A172 (cell line): ENCODE measurements at regions not wholly inside any gene's neighbourhood (a gene's known extent, or its start where the extent isn't known, plus 50 kb on each side); places are given as distances from the start of the nearest gene placed in this dataset.

ENCODE experiments used
- DNase-seq: peaks from one replicate; pipeline ENCODE4 v3.0.0-alpha.2; 2015; ENCODE audit warnings: low spot score

DNA sequence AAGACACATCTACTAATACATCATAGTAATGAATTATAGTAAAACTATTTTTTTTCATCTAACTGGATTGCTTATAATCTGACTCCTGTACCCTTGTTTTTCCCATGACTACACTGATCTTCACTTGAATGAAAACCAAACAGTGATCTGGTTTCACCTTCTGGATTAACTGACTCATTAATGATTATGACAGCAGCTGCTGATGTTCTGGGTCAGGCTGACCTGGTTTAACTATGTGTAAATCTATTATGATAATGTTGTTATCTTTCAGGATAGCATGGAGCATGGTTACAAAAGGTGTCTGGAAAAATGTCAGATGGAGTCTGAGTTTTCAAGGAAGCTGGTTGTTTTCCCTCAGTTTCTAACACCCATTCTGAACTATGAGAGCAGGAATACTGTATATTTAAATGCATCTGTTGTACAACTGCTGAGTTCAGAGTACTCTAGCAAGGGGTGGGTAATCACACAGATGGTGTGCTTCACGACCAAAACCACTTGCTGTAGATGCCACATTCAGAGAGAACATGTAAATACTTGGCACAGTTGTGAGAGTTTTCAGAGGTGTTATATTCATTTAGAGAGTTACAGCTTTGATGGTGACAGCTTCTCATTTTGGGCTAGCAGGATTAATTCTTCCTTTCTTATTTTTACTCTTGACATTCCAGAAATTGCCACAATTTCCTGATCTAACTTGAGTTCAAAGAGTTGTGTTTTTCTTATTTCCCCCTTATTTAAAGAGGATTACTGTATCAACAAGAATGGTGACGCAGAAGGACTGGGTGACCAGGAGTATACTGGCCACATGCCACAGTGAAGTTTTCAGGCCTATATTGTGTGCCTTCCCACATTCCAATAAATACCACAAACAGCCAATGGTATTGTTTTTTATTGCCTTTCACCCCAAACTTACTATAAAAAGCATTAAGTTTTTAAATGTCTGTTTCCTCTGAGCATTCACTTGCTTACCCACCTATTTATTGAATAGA, 249.7 kb upstream of the TET2 start:
- DNase-seq = peak; percentile 10

DNA sequence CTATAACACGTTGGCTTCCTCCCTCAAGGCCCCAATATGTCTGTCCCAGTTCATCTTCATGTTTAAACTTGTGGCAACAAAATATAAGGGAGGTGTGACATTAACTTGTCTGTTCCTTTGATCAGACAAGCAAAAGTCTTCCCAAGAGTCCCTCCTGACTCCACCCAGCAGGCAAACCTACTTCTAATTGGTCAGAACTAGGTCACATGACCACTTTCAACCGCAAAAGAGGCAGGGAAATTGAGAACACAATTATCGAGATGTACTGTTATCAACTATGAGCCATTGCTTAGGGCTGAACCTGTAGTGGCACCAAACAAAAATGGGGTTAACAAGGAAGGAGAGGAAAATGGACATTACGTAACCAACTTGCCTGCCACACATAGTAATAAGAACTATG, 246.8 kb upstream of the TET2 start:
- no peak for DNase-seq

DNA sequence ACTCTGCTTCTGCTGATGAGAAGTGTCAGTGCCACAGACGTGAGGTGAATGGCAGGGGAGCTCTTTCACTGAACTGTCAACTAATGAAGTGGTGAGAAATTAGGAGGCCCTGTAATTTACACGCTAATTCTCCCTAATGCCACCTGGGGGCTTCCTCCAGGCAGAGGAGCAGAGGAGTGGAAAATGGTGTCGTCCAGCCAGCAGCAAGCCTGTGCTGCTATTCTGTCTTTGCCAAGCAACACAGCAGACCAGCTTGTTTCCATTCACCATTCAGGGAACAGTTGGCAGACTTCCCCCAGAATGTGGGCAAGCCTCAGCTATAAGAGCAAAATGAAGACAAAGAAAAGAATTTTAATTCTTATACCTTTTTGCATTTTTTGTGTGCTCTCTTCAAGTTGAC, 245.2 kb upstream of the TET2 start:
- no peak for DNase-seq

DNA sequence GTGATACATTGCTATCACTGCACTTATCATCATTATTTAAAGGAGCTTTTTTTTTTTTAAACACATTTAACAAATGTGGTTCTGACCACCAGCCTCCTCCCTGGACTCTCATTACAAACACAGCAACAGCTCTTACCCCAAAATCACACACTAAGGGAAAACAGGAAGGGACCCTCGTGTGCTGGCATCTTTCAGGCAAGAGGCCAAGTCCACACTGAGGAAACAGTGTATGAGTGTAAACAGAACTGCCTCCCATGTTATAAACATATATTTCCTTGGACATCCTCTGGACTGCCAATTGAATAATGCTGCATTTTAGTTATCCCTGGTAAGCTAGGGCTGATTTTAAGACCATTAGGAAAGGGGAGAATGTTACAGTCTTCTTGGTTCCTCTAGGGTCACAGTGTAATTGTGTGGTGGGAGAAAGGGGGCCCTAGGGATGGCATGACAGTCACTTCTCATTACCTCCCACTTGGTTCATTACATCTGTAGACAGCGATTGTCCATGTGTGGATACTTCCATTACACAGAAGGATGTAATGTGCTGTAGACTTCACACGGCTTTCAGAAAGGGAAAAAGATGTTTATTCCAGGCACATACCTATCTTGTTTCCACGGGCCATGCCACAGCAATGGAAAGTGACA, 244.6 kb upstream of the TET2 start:
- DNase-seq = no peak

DNA sequence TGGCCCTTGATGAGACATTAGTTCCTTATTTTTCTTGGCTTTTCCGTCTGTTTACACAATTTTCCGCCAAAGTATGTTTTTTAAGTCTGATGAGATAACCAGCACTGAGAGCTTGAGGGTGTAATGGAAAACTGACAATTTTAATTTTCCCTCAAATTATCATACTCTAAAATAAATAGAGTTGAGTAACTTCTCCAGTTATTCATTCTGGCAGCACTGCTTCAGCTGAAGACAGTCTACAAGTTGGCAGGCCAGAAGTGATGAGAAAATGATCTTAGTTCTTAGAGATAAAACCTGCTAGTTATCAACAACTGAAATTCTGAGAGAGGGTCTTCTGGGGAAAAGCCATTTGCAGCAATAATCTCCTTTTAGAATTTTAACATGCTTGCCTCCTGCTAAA, 241.6 kb upstream of the TET2 start:
- DNase-seq = no peak

DNA sequence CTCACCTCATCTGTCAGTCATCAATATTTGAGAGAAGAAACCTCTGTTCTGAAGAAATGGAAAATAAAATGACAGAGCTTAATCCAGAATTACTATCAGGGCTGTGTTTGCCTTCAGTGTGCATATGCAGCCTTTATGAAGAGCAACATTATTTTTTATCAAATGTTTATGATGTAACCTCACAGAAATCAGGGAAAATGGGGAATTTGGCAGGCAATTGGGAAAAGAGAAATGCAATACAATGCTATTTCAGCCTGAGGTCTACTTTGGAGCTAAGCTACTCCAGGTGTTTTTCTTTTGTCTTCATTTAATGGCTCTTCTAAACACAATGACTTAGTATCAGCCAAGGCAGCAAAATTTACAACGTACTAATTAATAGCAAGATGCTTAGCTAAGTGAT, 241.1 kb upstream of the TET2 start:
- no peak for DNase-seq

DNA sequence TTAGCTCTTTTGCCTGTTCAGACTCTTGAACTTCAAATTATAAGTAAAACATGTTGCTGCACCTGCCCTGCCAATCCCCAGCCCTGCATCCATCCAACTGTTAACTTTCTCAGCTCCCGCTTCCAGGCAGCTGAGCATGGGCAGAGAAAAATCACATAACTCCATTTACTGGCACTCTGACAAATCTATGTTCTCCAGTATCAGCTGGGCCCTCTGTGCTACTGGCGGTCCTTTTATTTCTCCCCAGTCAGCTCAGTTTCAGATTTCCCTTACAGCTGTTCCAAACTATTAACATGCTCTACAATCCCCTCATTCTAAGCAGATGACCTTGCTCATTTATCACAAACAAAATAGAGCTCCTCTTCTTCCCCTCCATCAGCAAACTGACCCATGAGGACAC, 240.4 kb upstream of the TET2 start:
- DNase-seq = no peak

DNA sequence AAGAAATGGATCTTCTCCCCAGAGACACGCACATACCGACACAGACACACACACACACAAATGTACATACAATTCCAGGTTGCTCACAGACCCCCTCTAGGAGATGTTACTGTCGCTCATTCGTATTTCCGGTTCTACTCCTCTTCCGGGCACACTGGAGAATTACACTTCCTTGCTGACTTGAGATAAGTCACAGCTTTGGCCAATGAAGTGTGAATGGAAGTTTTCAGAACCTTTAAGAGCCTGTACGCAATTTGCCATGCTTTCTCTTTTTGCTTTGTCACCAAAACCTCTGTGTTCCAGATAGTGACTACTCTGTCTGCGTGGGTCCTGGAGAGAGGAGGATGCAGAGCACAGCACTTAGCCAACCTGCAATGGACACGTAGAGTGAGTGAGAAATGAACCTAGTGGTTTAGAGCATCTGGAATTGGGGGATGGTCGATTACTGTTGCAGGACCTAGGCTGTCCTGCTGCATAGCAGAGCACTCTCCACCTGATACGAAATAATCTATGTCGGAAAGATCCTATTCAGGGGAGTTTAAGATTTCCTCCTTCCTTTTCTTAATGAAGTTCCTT, 239.5 kb upstream of the TET2 start:
- DNase-seq = no peak

DNA sequence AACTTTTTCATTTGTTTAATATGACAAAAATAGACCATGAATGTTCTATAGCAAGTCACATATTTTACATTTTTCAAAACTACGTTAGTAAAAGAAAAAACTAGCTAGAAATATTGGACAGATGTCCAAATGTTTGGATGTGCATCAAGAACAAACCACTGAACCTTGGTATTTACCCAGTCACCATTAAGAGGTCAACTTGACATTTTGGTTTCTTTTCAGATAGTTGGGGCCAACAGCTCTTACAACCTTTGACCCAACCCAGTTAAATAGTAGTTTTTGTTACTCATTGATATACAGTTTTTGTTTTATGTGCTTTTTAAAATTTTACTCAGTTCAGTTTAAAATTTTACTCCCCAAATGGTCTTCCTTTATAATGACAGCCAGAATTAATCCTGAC, 238.7 kb upstream of the TET2 start:
- DNase-seq = no peak

DNA sequence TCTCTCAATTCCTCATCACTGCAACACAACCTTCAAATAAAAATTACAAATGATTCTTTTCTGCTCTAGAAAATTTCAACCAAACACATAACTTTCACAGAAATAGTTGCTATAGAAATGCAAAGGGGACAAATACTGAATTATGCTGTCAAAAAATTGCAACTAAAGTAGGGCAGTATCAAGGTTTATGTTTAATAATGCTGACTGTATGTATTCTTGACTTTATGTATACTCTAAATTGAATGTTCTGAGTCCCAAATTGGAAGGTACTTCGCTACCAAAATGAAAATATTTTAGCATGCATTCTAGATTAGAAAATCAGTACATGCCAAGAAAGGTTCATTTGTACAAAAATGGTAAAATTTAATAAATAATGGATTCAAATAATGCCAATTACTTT, 237.3 kb upstream of the TET2 start:
- DNase-seq = no peak

DNA sequence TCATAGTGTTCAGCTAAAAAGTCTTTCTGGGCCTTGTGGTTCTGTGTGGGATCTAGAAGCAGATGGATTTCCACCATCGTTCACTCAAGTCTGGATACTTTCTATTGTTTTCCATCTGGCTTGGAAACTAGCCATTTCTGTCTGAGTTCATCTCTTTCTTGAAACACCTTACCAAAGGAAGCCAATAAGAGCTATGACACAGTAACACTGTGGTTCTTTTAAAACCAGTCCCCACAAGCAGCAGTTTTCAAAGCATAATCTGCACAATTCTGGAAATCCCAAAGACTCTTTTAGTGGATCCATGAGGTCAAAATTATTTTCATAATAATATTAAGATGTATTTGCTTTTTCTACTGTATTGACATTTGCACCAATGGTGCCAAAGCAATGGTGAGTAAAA, 234.2 kb upstream of the TET2 start:
- DNase-seq = no peak

DNA sequence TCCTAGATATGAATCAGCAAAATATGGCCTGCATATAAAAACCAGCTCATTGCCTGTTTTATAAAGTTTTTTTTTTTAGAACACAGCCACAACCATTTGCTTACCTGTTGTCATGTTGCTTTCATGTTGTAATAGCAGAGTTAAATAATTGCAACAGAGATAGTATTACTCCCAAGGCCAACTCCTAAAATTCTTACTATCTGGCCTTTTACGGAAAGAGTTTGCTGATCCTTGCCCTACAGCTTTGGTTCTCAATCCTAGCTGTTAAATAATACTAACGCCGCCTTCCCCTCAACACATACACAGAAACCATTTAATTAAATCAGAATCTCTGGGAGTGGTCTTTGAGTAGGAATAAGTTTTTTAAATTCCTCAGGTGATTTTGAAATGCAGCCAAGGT, 231.3 kb upstream of the TET2 start:
- DNase-seq = no peak

DNA sequence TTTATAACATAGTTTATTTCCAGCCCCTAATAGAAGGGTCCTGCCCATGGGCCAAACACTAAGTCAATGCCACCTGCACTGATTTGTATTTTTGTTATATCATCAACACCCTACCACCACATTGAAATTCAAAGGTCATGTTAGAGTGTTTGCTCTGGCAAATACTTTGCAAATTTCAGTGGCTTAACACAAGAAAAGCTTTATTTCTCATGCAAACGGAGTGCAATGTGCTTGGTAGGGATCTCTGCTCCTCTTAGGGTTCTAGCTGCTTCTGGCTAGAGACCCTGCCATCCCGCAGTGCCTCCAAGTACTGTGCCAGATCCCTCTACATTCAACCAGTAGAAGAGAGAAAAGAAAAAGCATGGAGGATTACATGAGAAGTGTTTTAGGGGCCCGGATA, 230.8 kb upstream of the TET2 start:
- no peak for DNase-seq

DNA sequence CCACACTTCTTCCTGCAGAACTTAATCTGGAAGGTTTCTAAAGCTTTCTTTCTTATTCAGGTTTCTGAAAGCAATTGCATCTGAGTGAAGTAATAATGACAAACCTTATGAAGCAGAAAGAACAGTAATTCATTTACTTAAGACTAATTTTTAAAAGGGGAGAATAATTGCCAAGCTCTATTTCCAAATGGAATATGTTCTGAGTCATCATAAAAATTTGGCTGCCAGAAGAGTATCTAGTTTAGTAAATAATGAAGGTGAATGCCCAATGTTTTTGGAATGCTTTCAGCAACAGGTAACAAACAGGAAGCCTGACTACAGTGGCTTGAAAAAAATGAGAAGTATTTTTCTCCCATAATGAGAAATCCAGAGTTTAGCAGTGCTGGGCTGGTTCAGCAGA, 227.3 kb upstream of the TET2 start:
- no peak for DNase-seq

DNA sequence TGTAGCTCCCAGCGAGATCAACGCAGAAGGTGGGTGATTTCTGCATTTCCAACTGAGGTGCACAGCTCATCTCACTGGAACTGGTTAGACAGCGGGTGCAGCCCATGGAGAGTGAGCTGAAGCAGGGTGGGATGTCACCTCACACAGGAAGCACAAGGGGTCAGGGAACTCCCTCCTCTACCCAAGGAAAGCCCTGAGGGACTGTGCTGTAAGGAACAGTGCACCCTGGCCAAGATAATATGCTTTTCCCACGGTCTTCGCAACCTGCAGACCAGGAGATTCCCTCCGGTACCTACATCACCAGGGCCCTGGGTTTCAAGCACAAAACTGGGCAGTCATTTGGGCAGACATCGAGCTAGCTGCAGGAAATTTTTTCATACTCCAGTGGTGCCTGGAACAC, 216.4 kb upstream of the TET2 start:
- DNase-seq = peak; percentile 3

DNA sequence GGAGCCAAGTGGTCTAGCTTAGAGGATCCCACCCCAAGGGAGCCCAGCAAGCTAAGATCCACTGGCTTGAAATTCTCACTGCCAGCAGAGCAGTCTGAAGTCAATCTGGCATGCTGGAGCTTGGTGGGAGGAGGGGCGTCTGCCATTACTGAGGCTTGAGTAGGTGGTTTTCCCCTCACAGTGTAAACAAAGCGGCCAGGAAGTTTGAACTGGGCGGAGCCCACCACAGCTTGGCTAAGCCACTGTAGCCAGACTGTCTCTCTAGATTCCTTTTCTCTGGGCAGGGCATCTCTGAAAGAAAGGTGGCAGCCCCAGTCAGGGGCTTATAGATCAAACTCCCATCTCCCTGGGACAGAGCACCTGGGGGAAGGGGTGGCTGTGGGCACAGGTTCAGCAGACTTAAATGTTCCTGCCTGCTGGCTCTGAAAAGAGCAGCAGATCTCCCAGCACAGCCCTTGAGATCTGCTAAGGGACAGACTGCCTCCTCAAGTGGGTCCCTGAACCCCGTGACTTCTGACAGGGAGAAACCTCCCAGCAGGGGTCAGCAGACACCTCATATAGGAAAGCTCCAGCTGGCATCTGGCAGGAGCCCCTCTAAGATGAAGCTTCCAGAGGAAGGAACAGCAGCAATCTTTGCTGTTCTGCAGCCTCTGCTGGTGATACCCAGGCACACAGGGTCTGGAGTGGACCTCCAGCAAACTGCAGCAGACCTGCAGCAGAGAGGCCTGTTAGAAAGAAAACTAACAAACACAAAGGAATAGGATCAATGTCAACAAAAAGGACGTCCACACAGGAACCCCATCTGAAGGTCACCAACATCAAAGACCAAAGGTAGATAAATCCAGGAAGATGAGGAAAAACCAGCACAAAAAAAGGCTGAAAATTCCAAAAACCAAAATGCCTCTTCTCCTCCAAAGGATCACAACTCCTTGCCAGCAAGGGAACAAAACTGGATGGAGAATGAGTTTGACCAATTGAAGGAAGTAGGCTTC, 215.6 kb upstream of the TET2 start:
- peak; percentile 71 for DNase-seq

DNA sequence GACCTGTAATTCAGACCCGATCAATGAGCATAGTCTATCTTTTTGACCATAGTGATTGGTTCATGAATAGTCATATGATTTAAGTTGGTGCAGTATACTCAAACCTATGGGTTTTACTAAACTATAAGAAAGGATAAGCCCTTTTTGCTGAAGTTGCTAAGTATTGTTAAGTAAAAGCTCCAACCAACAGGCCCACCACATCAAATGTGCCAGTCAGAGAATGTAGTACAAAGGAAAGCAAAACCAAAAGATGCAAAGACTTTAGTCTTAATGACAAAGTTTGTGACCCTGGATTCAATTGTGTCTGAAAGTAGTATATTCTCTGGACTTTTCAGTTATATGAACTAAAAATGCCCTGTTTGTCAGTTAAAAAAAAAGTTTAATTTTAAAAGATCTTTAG, 208.1 kb upstream of the TET2 start:
- no peak for DNase-seq

DNA sequence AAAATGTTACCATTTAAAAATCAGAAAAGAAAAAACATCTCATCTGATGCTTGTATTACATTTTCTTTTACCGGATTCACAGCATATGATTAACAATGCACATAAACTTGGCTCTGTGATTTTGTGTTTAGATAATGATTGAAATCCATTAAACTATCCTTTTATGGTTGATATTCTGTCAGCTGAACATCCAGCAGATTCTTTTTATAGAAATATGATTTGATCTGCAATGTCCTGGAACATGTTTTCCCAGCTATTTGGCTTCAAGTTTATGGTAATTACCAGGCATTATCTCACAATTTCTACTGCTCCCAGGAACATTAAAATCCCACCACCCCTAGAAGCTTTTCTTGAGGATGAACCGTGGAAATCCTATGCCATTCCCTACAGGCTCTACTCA, 205.7 kb upstream of the TET2 start:
- no peak for DNase-seq

DNA sequence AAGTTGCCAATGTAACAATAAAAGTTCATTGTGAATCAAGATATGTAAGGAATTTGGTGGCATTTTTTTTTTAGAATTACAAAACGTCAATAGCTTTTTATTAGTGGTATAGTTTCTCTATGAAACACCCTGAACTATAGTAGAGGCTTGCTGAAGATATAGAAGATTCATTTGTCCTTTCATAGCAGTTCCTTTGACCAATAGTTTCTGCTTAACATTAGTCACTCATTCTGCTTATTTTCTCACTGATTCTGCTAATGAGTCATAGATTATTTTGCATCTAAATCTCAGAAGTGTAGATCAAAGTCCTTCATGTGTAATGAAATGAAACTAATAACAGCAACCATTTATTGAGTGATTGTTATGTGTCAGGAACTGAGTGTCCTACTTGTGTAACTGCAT, 205.0 kb upstream of the TET2 start:
- DNase-seq = no peak

DNA sequence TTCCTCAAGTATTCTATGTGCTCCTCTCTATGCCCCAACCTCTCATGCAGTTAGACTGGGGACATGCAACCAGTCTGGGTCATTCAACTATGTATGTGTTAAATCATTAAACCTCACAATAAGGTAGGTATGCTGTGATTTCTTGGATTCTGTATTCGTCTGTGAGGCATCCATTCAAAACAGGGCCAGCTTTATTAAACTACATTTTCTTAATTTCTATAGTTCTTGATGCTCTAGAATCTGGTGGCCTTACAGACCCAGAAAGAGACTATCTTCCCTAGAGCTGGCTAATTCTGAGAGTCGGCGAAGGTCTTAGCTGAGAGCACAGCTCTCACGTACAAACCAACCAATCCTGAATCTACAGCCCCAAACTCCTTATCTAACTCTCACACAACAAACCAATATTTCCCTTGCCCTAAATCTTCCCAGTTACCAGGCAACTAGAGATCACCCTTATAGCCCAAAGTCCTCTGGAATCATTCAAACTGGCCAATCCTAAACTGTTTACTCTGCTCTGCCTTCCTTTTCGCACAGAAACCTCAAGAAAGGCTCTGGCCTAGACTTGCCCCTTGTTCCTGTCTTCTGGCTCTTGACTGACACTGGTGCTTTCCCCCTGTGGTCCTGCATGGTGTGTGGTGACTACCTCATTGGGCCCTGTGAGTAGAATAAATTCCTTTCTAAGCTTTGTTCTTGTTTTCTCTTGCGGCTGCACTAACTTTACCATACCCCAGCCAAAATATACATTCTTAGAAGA, 203.5 kb upstream of the TET2 start:
- DNase-seq = no peak

DNA sequence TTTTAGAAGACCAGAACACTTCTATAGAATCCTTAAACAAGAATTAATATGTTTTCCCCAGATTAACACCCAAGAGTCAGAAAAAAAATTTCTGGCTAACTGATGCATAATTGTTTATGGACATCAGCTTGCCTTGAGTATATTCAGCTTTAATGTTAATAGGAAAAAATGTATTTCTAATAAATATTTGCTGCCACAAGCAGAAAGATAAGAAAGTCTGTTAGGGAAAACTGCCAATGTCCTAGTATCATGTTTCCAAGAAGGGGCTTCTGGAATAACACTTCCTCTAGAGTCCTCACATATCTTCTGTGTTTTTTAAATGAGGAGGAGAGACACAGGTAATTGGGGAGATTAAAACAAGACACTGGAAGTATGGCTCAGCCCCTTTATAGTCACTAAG, 202.1 kb upstream of the TET2 start:
- DNase-seq = no peak
